Stimulated activated CD4-positive, alpha-beta T cell treated with anti-CD3 and anti-CD28 coated beads, Interleukin-15, amount 100 ng/mL, for 24 hours (primary cell): ENCODE measurements at regions not wholly inside any gene's neighbourhood (a gene's known extent, or its start where the extent isn't known, plus 50 kb on each side); places are given as distances from the start of the nearest gene placed in this dataset.

Source experiments
- DNase-seq: peaks from one replicate; pipeline ENCODE4 v3.0.0-alpha.2; 2020

GRCh38 chr6:144697369-144697760 lies 412.2 kb downstream of the UTRN start:
- no peak for DNase-seq

GRCh38 chr6:144697801-144698200 lies 412.7 kb downstream of the UTRN start:
- DNase-seq: no peak

GRCh38 chr6:144702781-144703180 lies 417.6 kb downstream of the UTRN start:
- no peak for DNase-seq

- no peak for DNase-seq
Measured at GRCh38 chr6:144710207-144710606, 425.1 kb downstream of the UTRN start.

- DNase-seq: no peak
Measured at GRCh38 chr6:144711661-144712060, 426.5 kb downstream of the UTRN start.

GRCh38 chr6:144712541-144712940 lies 427.4 kb downstream of the UTRN start:
- no peak for DNase-seq

- no peak for DNase-seq
Measured at GRCh38 chr6:144714021-144714712, 429.0 kb downstream of the UTRN start.

GRCh38 chr6:144715344-144715743 lies 430.2 kb downstream of the UTRN start:
- DNase-seq: no peak

- no peak for DNase-seq
Measured at GRCh38 chr6:144718431-144718830, 433.3 kb downstream of the UTRN start.

GRCh38 chr6:144721232-144721631 lies 436.1 kb downstream of the UTRN start:
- no peak for DNase-seq

GRCh38 chr6:144722154-144722737 lies 437.1 kb downstream of the UTRN start:
- DNase-seq: no peak

- DNase-seq: no peak
Measured at GRCh38 chr6:144722925-144723324, 437.8 kb downstream of the UTRN start.

GRCh38 chr6:144723431-144723830 lies 438.3 kb downstream of the UTRN start:
- DNase-seq: no peak

GRCh38 chr6:144724818-144725217 lies 439.7 kb downstream of the UTRN start:
- DNase-seq: no peak

GRCh38 chr6:144725736-144726522 lies 440.8 kb downstream of the UTRN start:
- peak; percentile 10 for DNase-seq

- no peak for DNase-seq
Measured at GRCh38 chr6:144728804-144729203, 443.7 kb downstream of the UTRN start.

- DNase-seq: no peak
Measured at GRCh38 chr6:144729502-144729901, 444.4 kb downstream of the UTRN start.

- DNase-seq: no peak
Measured at GRCh38 chr6:144730088-144730645, 445.0 kb downstream of the UTRN start.

- no peak for DNase-seq
Measured at GRCh38 chr6:144731229-144731628, 446.1 kb downstream of the UTRN start.

GRCh38 chr6:144736763-144737162 lies 451.6 kb downstream of the UTRN start:
- DNase-seq: no peak

GRCh38 chr6:144737998-144738397 lies 452.9 kb downstream of the UTRN start:
- no peak for DNase-seq

GRCh38 chr6:144739873-144740272 lies 454.7 kb downstream of the UTRN start:
- no peak for DNase-seq

- DNase-seq: no peak
Measured at GRCh38 chr6:144741659-144742058, 456.5 kb downstream of the UTRN start.

- DNase-seq: no peak
Measured at GRCh38 chr6:144742779-144743178, 457.6 kb downstream of the UTRN start.
